ENCODE measurements at regions not wholly inside any gene's neighbourhood (a gene's known extent, or its start where the extent isn't known, plus 50 kb on each side); places are given as distances from the start of the nearest gene placed in this dataset.

GRCh38 chr4:144589512-144589911 lies 56.4 kb upstream of the HHIP start:
- Histone ChIP-seq H3K9me1 (replicated peaks; ENCODE audit: control insufficient read depth, extremely low read depth, insufficient read depth, low read length) (no peaks in the 10 kb centered on the region), H3K9me3 (replicated peaks; ENCODE audit: control insufficient read depth, insufficient read depth, low read length) (no peaks in the 10 kb centered on the region), H3K4me2 (ENCODE audit: insufficient read depth, low read length) (no peak overlapping the region), H2AFZ (ENCODE audit: low read depth, low read length) (no peak overlapping the region), H3K27me3 (ENCODE audit: control insufficient read depth in 2 of 2, insufficient read depth in 2 of 2, low read length in 2 of 2) (no peaks in the 10 kb centered on the region), H3K9ac (replicated peaks; ENCODE audit: extremely low read depth, insufficient read depth, low read length) (no peak overlapping the region), H3K4me3 (replicated peaks in 1 of 3; ENCODE audit: insufficient read depth in 1 of 3, low read depth in 1 of 3, low read length in 3 of 3) (no peak overlapping the region), H3K4me1 (ENCODE audit: control insufficient read depth, extremely low read depth, insufficient read depth, low read length) (peaks cover 40% of the 10 kb centered on the region), H4K20me1 (replicated peaks; ENCODE audit: control insufficient read depth, extremely low read depth, insufficient read depth, low read length) (no peaks in the 10 kb centered on the region), H3K36me3 (ENCODE audit: control insufficient read depth in 2 of 2, extremely low read depth in 1 of 2, insufficient read depth in 2 of 2, low read length in 2 of 2) (no peaks in the 10 kb centered on the region), H3K27ac (ENCODE audit: insufficient read depth, low read depth, low read length) (no peak overlapping the region), H3K79me2 (ENCODE audit: control insufficient read depth, insufficient read depth, low read length) (peaks cover 8% of the 10 kb centered on the region)
- FAIRE-seq (no peak), DNase-seq (ENCODE audit: low read depth, low spot score) (no peak)
- ChIA-PET POLR2A (no interaction called here), CTCF (no interaction called here)
- no peak for TF ChIP-seq POLR2AphosphoS5 (IDR thresholded peaks at IDR 0.05; ENCODE audit: insufficient read depth, low read depth, low read length)
- no peak for TF ChIP-seq POLR2A (IDR thresholded peaks at IDR 0.05; ENCODE audit: low read depth, low read length)
- no peak for TF ChIP-seq JUN (IDR thresholded peaks at IDR 0.05; ENCODE audit: borderline replicate concordance, insufficient read depth, insufficient read length, low read depth)
- no peak for TF ChIP-seq MAX (IDR thresholded peaks at IDR 0.05; ENCODE audit: insufficient read depth, insufficient read length)
- TF ChIP-seq GATA2 (IDR thresholded peaks at IDR 0.05; ENCODE audit: insufficient read depth, insufficient read length, low read depth, low read length): no peak
- TF ChIP-seq CTCF (IDR thresholded peaks at IDR 0.05; ENCODE audit: extremely low read depth in 1 of 2, insufficient read depth in 1 of 2, low read depth in 1 of 2, low read length in 2 of 2): no peak
- no peak for TF ChIP-seq MYC (IDR thresholded peaks at IDR 0.05; ENCODE audit: low read depth, low read length)
- TF ChIP-seq EZH2 (IDR thresholded peaks at IDR 0.05; ENCODE audit: borderline replicate concordance, low read depth, low read length, severe bottlenecking): no peak
- no peak for TF ChIP-seq FOS (IDR thresholded peaks at IDR 0.05; ENCODE audit: borderline replicate concordance, insufficient read depth, low read length)
- intact Hi-C loops (cut with micrococcal nuclease) (no loop called here), dilution Hi-C loops (cut with MboI; ENCODE audit: extremely low pct_ligation_motif_present, low sequenced_read_pairs) (no loop called here)
- BruUV-seq (replicated peaks): no TSS peak

Measured in endothelial cell of umbilical vein (primary cell).